PC-9 (cell line): ENCODE measurements at regions not wholly inside any gene's neighbourhood (a gene's known extent, or its start where the extent isn't known, plus 50 kb on each side); places are given as distances from the start of the nearest gene placed in this dataset.

Experiments
- BruUV-seq: library from RNA; stranded (reverse); fragments of 400-500 nt; replicated peaks from 2 replicates; lab custom pipeline; 2021; lab: Mats Ljungman, UMichigan
- CTCF ChIA-PET: fragments of 300-600 bp; sonication (Branson Sonifier 250); formaldehyde crosslinking; loops from one replicate; lab custom pipeline; 2022; ENCODE audit warnings: antibody characterized with exemption; lab: Charles Lee
- POLR2A ChIA-PET: fragments of 300-600 bp; sonication (Branson Sonifier 250); formaldehyde crosslinking; loops from one replicate; lab custom pipeline; 2022; ENCODE audit warnings: antibody characterized with exemption; ENCODE audit not compliant: unreplicated experiment; lab: Charles Lee
- DNase-seq, 2 experiments: peaks; one replicate each; pipeline versions ENCODE4 v3.0.0 to v3.0.0-alpha.2; 2015 to 2022; ENCODE audit warnings: mixed read lengths in 1 of 2
- H2AFZ ChIP-seq: fragments of 200-600 bp; sonication (generic); 2 replicates; pipeline ENCODE4 v1.8.1; 2017; ENCODE audit warnings: antibody characterized with exemption
- H3F3A ChIP-seq: fragments of 200-600 bp; sonication (generic); 2 replicates; pipeline ENCODE4 v1.8.1; 2017; ENCODE audit warnings: antibody characterized with exemption, mild to moderate bottlenecking, low read depth; ENCODE audit not compliant: insufficient read depth
- H3K27ac ChIP-seq: fragments of 200-600 bp; sonication (generic); 2 replicates; pipeline ENCODE4 v1.6.1; 2016; ENCODE audit warnings: mixed run types
- H3K27me3 ChIP-seq: fragments of 200-600 bp; sonication (generic); 2 replicates; pipeline ENCODE4 v1.6.1; 2016; ENCODE audit warnings: low read depth, mixed run types; ENCODE audit not compliant: insufficient read depth
- H3K36me3 ChIP-seq: fragments of 200-600 bp; sonication (generic); 2 replicates; pipeline ENCODE4 v1.6.1; 2016; ENCODE audit warnings: low read depth, mixed run types
- H3K4me1 ChIP-seq: fragments of 200-600 bp; sonication (generic); replicated peaks from 2 replicates; pipeline ENCODE4 v1.6.1; 2016; ENCODE audit warnings: mixed run types; ENCODE audit not compliant: insufficient read depth
- H3K4me2 ChIP-seq: fragments of 200-600 bp; sonication (generic); 2 replicates; pipeline ENCODE4 v1.6.1; 2017; ENCODE audit warnings: mixed run types
- H3K4me3 ChIP-seq: fragments of 200-600 bp; sonication (generic); 2 replicates; pipeline ENCODE4 v1.6.1; 2016; ENCODE audit warnings: mixed run types
- H3K79me2 ChIP-seq: fragments of 200-600 bp; sonication (generic); 2 replicates; pipeline ENCODE4 v1.6.1; 2017; ENCODE audit warnings: low read depth, mixed run types
- H3K9me2 ChIP-seq: fragments of 200-600 bp; sonication (generic); 2 replicates; pipeline ENCODE4 v1.8.1; 2017; ENCODE audit warnings: mild to moderate bottlenecking; ENCODE audit not compliant: insufficient read depth
- H3K9me3 ChIP-seq: fragments of 200-600 bp; sonication (generic); 2 replicates; pipeline ENCODE4 v1.8.1; 2016; ENCODE audit warnings: low read depth; ENCODE audit not compliant: insufficient read depth
- H4K20me1 ChIP-seq: fragments of 200-600 bp; sonication (generic); 2 replicates; pipeline ENCODE4 v1.8.1; 2017; ENCODE audit not compliant: insufficient read depth
- EZH2 ChIP-seq: fragments of 200-600 bp; sonication (generic); IDR thresholded peaks from 2 replicates; pipeline ENCODE4 v1.8.0; 2017; ENCODE audit warnings: antibody characterized with exemption, low read depth
- intact Hi-C: fragments of 100-400 bp; cut with micrococcal nuclease; formaldehyde crosslinking; loops from one replicate; pipeline ENCODE4 v1.10.0; 2022; ENCODE audit not compliant: unreplicated experiment
- TF ChIP-seq, protein P1 (sequence below): fragments of 200-600 bp; sonication (generic); conservative IDR thresholded peaks from 2 replicates; pipeline ENCODE4 v1.6.1; 2017; ENCODE audit warnings: mixed run types, antibody characterized with exemption, mild to moderate bottlenecking, moderate library complexity

DNA sequence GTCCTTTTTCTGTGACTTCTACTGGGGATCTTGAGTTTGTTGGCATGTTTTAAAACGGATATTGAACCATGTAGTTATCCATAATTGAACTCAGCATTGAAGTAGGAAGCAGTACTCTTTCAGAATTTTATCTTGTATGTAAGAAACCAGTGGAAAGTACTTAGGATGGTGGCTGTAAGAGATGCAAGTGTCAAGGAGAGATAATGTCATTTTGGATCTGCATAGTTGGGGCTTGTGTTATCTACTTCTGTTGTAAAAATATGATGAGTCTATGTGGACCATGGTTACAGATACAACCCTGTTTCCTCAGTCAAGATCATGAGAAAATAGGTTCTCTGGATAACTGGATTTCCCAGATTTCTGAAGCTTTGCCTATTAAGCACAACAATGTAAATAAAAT is 113.7 kb downstream of the NAB1 start:
- Histone ChIP-seq H3K4me3 (no peak overlapping the region), H3K36me3 (no peaks in the 10 kb centered on the region), H3F3A (peaks cover 15% of the 10 kb centered on the region; the same call in 1 of the 2 replicates), H3K79me2 (no peaks in the 10 kb centered on the region), H4K20me1 (no peaks in the 10 kb centered on the region), H3K9me3 (no peaks in the 10 kb centered on the region), H3K9me2 (no peaks in the 10 kb centered on the region), H3K4me1 (peaks cover 25% of the 10 kb centered on the region), H3K4me2 (no peak overlapping the region), H3K27me3 (no peaks in the 10 kb centered on the region), H2AFZ (no peak overlapping the region), H3K27ac (no peak overlapping the region)
- BruUV-seq = no TSS peak
- intact Hi-C loops = no loop called here
- TF ChIP-seq EZH2 = no peak
- TF ChIP-seq, protein P1, sequence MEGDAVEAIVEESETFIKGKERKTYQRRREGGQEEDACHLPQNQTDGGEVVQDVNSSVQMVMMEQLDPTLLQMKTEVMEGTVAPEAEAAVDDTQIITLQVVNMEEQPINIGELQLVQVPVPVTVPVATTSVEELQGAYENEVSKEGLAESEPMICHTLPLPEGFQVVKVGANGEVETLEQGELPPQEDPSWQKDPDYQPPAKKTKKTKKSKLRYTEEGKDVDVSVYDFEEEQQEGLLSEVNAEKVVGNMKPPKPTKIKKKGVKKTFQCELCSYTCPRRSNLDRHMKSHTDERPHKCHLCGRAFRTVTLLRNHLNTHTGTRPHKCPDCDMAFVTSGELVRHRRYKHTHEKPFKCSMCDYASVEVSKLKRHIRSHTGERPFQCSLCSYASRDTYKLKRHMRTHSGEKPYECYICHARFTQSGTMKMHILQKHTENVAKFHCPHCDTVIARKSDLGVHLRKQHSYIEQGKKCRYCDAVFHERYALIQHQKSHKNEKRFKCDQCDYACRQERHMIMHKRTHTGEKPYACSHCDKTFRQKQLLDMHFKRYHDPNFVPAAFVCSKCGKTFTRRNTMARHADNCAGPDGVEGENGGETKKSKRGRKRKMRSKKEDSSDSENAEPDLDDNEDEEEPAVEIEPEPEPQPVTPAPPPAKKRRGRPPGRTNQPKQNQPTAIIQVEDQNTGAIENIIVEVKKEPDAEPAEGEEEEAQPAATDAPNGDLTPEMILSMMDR = no peak
- POLR2A ChIA-PET = no interaction called here
- DNase-seq = no peak
- CTCF ChIA-PET = no interaction called here

DNA sequence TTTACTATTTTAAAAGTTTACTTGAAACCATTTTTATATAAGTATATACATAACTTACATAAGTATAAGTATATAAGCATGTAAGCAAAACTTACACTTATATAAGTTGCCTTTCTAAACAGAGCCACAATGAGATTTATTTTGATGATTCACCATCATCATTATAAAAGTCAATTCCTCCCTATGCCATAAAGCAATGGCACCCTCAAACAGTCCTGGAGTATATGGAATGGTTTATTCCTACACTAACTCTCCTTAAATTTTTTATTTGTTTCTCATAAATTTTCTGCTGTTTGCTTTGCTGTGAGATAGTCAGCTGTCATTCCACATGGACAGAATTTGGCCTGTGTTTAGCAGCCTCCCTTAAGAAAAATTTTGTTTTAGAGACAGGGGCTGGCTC is 114.2 kb downstream of the NAB1 start:
- intact Hi-C loops = no loop called here
- no TSS peak for BruUV-seq

DNA sequence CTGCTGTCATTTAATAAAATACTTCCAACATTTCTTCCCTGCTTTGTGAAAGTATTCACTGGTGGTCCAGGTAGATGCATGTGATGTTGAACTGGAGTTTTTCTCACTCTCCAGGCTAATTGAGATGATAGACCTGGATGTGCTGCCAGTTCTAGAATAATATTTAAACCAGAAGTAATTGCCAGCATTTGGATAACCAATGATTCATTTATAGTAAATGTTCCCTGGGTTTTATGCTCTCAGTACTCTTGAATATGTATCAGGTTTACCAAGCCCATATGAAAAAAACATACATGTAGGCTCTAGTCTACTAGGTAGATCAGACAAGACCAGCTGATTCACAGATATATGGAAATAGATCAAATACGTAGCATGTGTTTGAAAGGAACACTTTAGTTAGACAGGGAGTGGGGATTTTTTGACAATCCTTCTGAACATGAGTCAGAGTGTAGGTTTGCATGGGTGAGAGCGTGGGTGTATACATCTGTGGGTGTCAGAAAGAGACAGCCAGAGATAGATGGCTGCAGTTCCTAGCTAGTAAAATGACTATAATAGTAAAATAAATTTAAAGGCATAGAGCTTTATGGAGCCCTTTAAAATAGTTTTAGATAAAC is 115.1 kb downstream of the NAB1 start:
- Histone ChIP-seq H3K9me2 (no peaks in the 10 kb centered on the region), H3K4me1 (peaks cover 25% of the 10 kb centered on the region), H3K4me3 (no peak overlapping the region), H3K36me3 (no peaks in the 10 kb centered on the region), H3K9me3 (no peaks in the 10 kb centered on the region), H3F3A (peaks cover 15% of the 10 kb centered on the region; the same call in 1 of the 2 replicates), H3K79me2 (no peaks in the 10 kb centered on the region), H2AFZ (no peak overlapping the region), H4K20me1 (no peaks in the 10 kb centered on the region), H3K4me2 (no peak overlapping the region), H3K27ac (no peak overlapping the region), H3K27me3 (no peaks in the 10 kb centered on the region)
- no TSS peak for BruUV-seq
- CTCF ChIA-PET = no interaction called here
- no peak for DNase-seq
- TF ChIP-seq, protein P1 = no peak
- no peak for TF ChIP-seq EZH2
- POLR2A ChIA-PET = no interaction called here
- intact Hi-C loops = no loop called here

More for the DNA sequence above, 114.2 kb downstream of the NAB1 start:
- peaks cover 15% of the 10 kb centered on the region; the same call in 1 of the 2 replicates for H3F3A ChIP-seq
- no peaks in the 10 kb centered on the region for H3K79me2 ChIP-seq
- DNase-seq = no peak
- CTCF ChIA-PET = no interaction called here
- no peak for TF ChIP-seq EZH2
- TF ChIP-seq, protein P1 = no peak
- no peaks in the 10 kb centered on the region for H3K9me2 ChIP-seq
- H2AFZ ChIP-seq = no peak overlapping the region
- no peak overlapping the region for H3K27ac ChIP-seq
- no peaks in the 10 kb centered on the region for H3K27me3 ChIP-seq
- POLR2A ChIA-PET = no interaction called here
- H3K9me3 ChIP-seq = no peaks in the 10 kb centered on the region
- H4K20me1 ChIP-seq = no peaks in the 10 kb centered on the region
- H3K36me3 ChIP-seq = no peaks in the 10 kb centered on the region
- H3K4me1 ChIP-seq = peaks cover 25% of the 10 kb centered on the region
- no peak overlapping the region for H3K4me2 ChIP-seq
- no peak overlapping the region for H3K4me3 ChIP-seq
